ENCODE measurements at regions not wholly inside any gene's neighbourhood (a gene's known extent, or its start where the extent isn't known, plus 50 kb on each side); places are given as distances from the start of the nearest gene placed in this dataset.

- DNase-seq = no peak
Measured at GRCh38 chr4:183563874-183564273, 59.0 kb downstream of the ING2 start.

DNA sequence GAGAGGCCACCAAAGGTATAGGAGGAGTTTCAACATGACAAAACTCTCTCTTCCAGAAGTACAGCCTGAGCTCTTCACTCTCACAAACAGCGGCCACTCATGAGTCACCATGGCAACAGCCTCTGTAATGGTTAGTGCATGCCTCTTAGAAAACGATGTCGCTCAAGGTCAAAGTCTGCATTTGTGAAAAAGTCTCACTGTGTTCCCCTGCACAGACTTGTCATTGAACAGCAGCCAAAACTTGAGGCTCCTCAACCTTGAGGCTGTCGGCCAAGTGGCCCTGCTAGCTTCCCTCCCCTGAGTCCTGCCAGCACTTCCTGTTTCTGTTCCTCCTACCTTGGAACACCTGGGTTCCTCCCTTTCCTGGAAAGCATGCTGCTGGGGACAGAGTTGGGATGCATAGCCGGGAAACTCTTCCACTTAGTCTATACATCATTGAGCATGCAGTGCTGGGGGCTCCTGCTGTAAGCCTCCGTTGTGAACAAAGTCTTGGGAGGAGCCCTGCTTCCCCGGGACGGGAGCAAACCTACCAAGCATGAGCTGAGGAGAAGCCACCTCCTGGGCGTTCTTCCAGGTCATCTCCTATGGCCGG is 66.6 kb downstream of the ING2 start:
- peak; percentile 87 for DNase-seq

- DNase-seq = no peak
Measured at GRCh38 chr4:183576701-183577404, 72.0 kb downstream of the ING2 start.

DNA sequence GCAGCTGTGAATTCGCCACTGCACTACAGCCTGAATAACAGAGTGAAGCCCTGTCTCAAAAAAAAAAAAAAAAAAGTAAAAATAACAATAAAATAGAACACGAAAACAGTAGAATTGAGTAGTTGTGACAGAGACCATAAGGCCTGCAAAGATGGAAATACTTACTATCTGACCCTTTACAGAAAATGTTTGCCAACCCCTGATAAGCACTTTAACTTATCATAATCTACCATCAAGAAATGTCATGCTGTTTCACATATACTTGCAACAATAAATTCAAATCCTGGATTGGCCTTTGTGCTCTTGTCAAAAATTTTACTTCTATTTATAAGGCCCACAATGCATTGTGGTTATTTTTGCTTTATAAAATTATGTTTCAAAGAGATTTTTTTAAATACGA is 75.5 kb downstream of the ING2 start:
- DNase-seq = no peak

DNA sequence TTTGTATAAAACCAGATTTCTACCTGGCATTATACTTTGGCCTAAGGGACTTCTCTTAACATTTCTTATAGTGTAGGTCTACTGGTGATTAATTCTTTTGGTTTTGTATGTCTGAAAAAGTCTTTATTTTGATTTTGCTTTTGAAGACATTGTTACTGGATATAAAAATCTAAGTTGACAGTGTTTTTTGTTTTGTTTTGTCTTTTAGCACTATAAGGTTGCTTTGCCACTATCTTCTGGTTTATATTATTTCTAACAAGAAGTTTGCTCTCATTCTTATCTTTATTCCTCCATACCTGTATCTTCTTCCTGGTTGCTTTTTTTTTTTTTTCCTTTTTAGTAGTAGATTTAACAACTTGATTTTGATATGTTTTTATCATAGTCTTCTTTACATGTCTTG is 76.0 kb downstream of the ING2 start:
- DNase-seq = no peak

DNA sequence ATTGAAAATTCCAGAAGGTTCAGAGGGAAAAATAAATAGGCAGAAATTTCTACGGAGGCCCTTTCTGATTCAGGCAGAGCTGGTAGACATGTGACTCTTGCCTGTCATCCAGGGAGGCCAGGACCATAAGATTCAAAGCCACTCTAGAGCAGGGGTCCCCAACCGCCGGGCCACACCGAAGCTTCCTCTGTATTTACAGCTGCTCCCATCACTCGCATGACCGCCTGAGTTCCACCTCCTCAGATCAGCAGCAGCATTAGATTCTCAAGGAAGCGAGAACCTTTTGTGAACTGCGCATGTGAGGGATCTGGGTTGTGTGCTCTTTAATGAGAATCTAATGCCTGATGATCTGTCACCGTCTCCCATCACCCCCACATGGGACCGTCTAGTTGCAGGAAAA is 72.2 kb downstream of the RWDD4 start:
- no peak for DNase-seq

DNA sequence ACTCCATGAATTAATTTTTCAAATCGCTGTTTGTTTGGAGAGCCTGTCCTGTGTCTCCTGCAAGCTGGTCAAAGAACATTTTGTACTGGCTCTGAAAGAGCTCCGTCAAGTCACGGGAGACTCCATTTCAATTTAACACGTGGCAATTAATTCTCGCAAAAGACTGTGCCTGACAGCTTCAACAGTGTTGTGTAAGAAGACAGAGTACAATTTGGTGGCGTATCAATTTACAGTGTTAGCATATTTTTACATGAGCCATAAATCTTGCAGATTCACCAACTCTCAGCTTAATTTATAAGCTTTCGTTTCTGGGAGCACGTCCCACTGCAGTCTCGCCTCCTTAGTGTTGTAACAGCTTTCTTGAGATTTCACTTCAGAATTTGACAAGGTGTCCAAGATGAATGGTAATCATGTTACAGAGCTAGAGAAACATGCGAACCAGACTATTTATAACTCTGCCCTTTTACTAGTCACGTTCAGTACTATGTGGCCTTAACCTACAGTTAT is 70.8 kb downstream of the RWDD4 start:
- DNase-seq = no peak

DNA sequence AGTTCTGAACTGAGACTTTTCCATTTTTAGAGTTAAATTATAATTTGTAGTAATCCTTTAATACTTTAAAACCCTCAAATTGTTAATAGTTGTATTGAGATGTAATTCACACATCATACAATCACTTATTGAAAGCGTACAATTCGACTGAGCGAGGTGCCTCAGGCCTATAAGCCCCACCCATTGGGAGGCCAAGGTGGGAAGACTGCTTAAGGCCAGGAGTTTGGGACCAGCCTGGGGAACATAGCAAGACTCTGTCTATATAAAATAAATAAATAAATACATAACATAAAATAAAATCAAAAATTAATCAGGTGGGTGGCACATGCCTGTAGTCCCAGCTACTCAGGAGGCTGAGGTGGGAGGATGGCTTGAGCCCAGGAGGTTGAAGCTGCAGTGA is 70.3 kb downstream of the RWDD4 start:
- no peak for DNase-seq

GRCh38 chr4:183589461-183590099 is 69.4 kb downstream of the RWDD4 start:
- no peak for DNase-seq

Data from NCI-H2029 (cell line).